ENCODE measurements at regions not wholly inside any gene's neighbourhood (a gene's known extent, or its start where the extent isn't known, plus 50 kb on each side); places are given as distances from the start of the nearest gene placed in this dataset.

- no peak for TF ChIP-seq CTCF (conservative IDR thresholded peaks at IDR 0.05)
- no peak for TF ChIP-seq EZH2 (IDR thresholded peaks at IDR 0.05; ENCODE audit: low read depth)
Observed at GRCh38 chrX:138945219-138945618, 233.7 kb upstream of the FGF13 start.
